HCT116 (cell line): ENCODE measurements at regions not wholly inside any gene's neighbourhood (a gene's known extent, or its start where the extent isn't known, plus 50 kb on each side); places are given as distances from the start of the nearest gene placed in this dataset.

Experiments
- CEBPB ChIP-seq: IDR thresholded peaks from 2 replicates; pipeline ENCODE4 v1.6.1; 2012; ENCODE audit warnings: low read depth
- CTCF ChIP-seq, 3 experiments: fragments of 200-600 bp in 1 of 3; sonication (generic) in 1 of 3; IDR thresholded peaks in 2 of 3; conservative IDR thresholded peaks in 1 of 3; 2 replicates each; pipeline ENCODE4 v1.5.1; 2012 to 2017; ENCODE audit warnings: low read depth in 2 of 3, low read length in 2 of 3, antibody characterized with exemption in 1 of 3, borderline replicate concordance in 1 of 3, control low read depth in 1 of 3, mild to moderate bottlenecking in 1 of 3, mixed read lengths in 1 of 3, mixed run types in 1 of 3, moderate library complexity in 1 of 3; ENCODE audit not compliant: insufficient read depth in 1 of 3
- EGR1 ChIP-seq: IDR thresholded peaks from 2 replicates; pipeline ENCODE4 v1.6.1; 2012; ENCODE audit warnings: low read depth
- EZH2 ChIP-seq: fragments of 200-600 bp; sonication (generic); IDR thresholded peaks from 2 replicates; pipeline ENCODE4 v1.6.1; 2017; ENCODE audit warnings: antibody characterized with exemption, mixed run types
- EZH2phosphoT487 ChIP-seq: fragments of 200-600 bp; IDR thresholded peaks from 2 replicates; pipeline ENCODE4 v1.6.1; 2018; ENCODE audit warnings: antibody characterized with exemption, borderline replicate concordance
- MAX ChIP-seq: IDR thresholded peaks from 2 replicates; pipeline ENCODE4 v1.6.1; 2012
- POLR2A ChIP-seq: IDR thresholded peaks from 2 replicates; pipeline ENCODE4 v1.7.0; 2011; ENCODE audit warnings: borderline replicate concordance; ENCODE audit not compliant: insufficient read depth, insufficient read length; ENCODE audit errors: extremely low read depth
- POLR2AphosphoS5 ChIP-seq: IDR thresholded peaks from 2 replicates; pipeline ENCODE4 v1.6.1; 2011; ENCODE audit warnings: mild to moderate bottlenecking, low read depth, low read length, moderate library complexity
- SIN3A ChIP-seq: IDR thresholded peaks from 2 replicates; pipeline ENCODE4 v1.6.1; 2012; ENCODE audit warnings: low read depth
- YY1 ChIP-seq: IDR thresholded peaks from 2 replicates; pipeline ENCODE4 v1.6.1; 2011; ENCODE audit warnings: low read length, low read depth, moderate library complexity, mild to moderate bottlenecking; ENCODE audit not compliant: insufficient replicate concordance; ENCODE audit errors: extremely low read depth
- ZBTB33 ChIP-seq: IDR thresholded peaks from 2 replicates; pipeline ENCODE4 v1.6.1; 2011; ENCODE audit warnings: mild to moderate bottlenecking, low read length, moderate library complexity; ENCODE audit not compliant: insufficient replicate concordance; ENCODE audit errors: extremely low read depth
- ZFX ChIP-seq: fragments of 450-650 bp; IDR thresholded peaks from 2 replicates; pipeline ENCODE4 v1.6.1; 2017
- ZNF274 ChIP-seq: fragments of 200-500 bp; sonication (Bioruptor generic); IDR thresholded peaks from 2 replicates; pipeline ENCODE4 v1.6.1; 2014; ENCODE audit warnings: mild to moderate bottlenecking, low read depth, low read length, inconsistent platforms

- no peak for TF ChIP-seq CTCF (IDR thresholded peaks at IDR 0.05 in 2 of 3, conservative IDR thresholded peaks at IDR 0.05 in 1 of 3; ENCODE audit: borderline replicate concordance in 1 of 3, insufficient read depth in 1 of 3, low read depth in 2 of 3, low read length in 2 of 3)
- no peak for TF ChIP-seq EGR1
- TF ChIP-seq EZH2: no peak
- TF ChIP-seq ZBTB33: no peak
- TF ChIP-seq POLR2A: no peak
- no peak for TF ChIP-seq EZH2phosphoT487
- TF ChIP-seq ZNF274: no peak
- no peak for TF ChIP-seq CEBPB
- TF ChIP-seq POLR2AphosphoS5: no peak
- no peak for TF ChIP-seq SIN3A
- no peak for TF ChIP-seq MAX
- TF ChIP-seq ZFX: no peak
- TF ChIP-seq YY1: no peak
Measured at GRCh38 chr12:91565846-91566245, 383.2 kb upstream of the DCN start.
